MV-4-11 (cell line): ENCODE measurements at regions not wholly inside any gene's neighbourhood (a gene's known extent, or its start where the extent isn't known, plus 50 kb on each side); places are given as distances from the start of the nearest gene placed in this dataset.
"Not testable (repeated sequence)": the region's sequence is repeated elsewhere in the genome, so short reads cannot be mapped to it uniquely, and the experiment has no call there.

Experiments
- DNase-seq: peaks from one replicate; lab custom pipeline; 2025; lab: John Stamatoyannopoulos, UW

- DNase-seq, result no peak
Measured at GRCh38 chr18:39223283-39223682, 1657.7 kb upstream of the CELF4 start.

- DNase-seq, result no peak
Measured at GRCh38 chr18:39215920-39216319, 1650.3 kb upstream of the CELF4 start.

- DNase-seq, result no peak
Measured at GRCh38 chr18:39211461-39211860, 1645.9 kb upstream of the CELF4 start.

- DNase-seq, result no peak
Measured at GRCh38 chr18:39209173-39209572, 1643.6 kb upstream of the CELF4 start.

GRCh38 chr18:39208729-39209128, 1643.1 kb upstream of the CELF4 start:
- DNase-seq, result peak; percentile 35

- DNase-seq, result peak; percentile 9
Measured at GRCh38 chr18:39208190-39208589, 1642.6 kb upstream of the CELF4 start.

GRCh38 chr18:39206398-39207103, 1641.0 kb upstream of the CELF4 start:
- DNase-seq, result not testable (repeated sequence)

- DNase-seq, result peak; percentile 18
Measured at GRCh38 chr18:39205565-39206195, 1640.1 kb upstream of the CELF4 start.

- DNase-seq, result no peak
Measured at GRCh38 chr18:39200153-39200552, 1634.6 kb upstream of the CELF4 start.

- no peak for DNase-seq
Measured at GRCh38 chr18:39199231-39199855, 1633.7 kb upstream of the CELF4 start.

- no peak for DNase-seq
Measured at GRCh38 chr18:39198376-39198775, 1632.8 kb upstream of the CELF4 start.

GRCh38 chr18:39191931-39192330, 1626.3 kb upstream of the CELF4 start:
- DNase-seq, result no peak

- DNase-seq, result no peak
Measured at GRCh38 chr18:39191058-39191457, 1625.5 kb upstream of the CELF4 start.

GRCh38 chr18:39190508-39190907, 1624.9 kb upstream of the CELF4 start:
- DNase-seq, result peak; percentile 92

- DNase-seq, result no peak
Measured at GRCh38 chr18:39188278-39188677, 1622.7 kb upstream of the CELF4 start.

GRCh38 chr18:39186008-39186407, 1620.4 kb upstream of the CELF4 start:
- no peak for DNase-seq

GRCh38 chr18:39184176-39184575, 1618.6 kb upstream of the CELF4 start:
- DNase-seq, result no peak

GRCh38 chr18:39178166-39178565, 1612.6 kb upstream of the CELF4 start:
- no peak for DNase-seq

GRCh38 chr18:39172695-39173421, 1607.3 kb upstream of the CELF4 start:
- no peak for DNase-seq

GRCh38 chr18:39168723-39169122, 1603.1 kb upstream of the CELF4 start:
- no peak for DNase-seq

GRCh38 chr18:39167990-39168389, 1602.4 kb upstream of the CELF4 start:
- DNase-seq, result no peak

- no peak for DNase-seq
Measured at GRCh38 chr18:39166776-39167175, 1601.2 kb upstream of the CELF4 start.
